ENCODE measurements at regions not wholly inside any gene's neighbourhood (a gene's known extent, or its start where the extent isn't known, plus 50 kb on each side); places are given as distances from the start of the nearest gene placed in this dataset.
"Not testable (repeated sequence)": the region's sequence is repeated elsewhere in the genome, so short reads cannot be mapped to it uniquely, and the experiment has no call there.

- Histone ChIP-seq H3K9me3 (ENCODE audit: severe bottlenecking) (no peaks in the 10 kb centered on the region), H3K4me3 (ENCODE audit: severe bottlenecking) (no peak overlapping the region), H3K4me1 (ENCODE audit: insufficient read depth, poor library complexity, severe bottlenecking) (no peaks in the 10 kb centered on the region), H3K36me3 (ENCODE audit: low read depth) (no peaks in the 10 kb centered on the region), H3K27ac (ENCODE audit: poor library complexity, severe bottlenecking) (no peak overlapping the region), H3K27me3 (ENCODE audit: insufficient read depth, poor library complexity, severe bottlenecking) (peaks cover 16% of the 10 kb centered on the region)
- no peak for ATAC-seq (ENCODE audit: low read depth)
- DNase-seq (ENCODE audit: low spot score), result no peak
- TF ChIP-seq CTCF (IDR thresholded peaks at IDR 0.05; ENCODE audit: poor library complexity, severe bottlenecking), result no peak
These were observed 876.0 kb downstream of the RPS29 start for GRCh38 chr14:48710133-48710532.

- no peak for ATAC-seq (ENCODE audit: low read depth)
- DNase-seq (ENCODE audit: low spot score), result no peak
- no peaks in the 10 kb centered on the region for H3K4me1 ChIP-seq (ENCODE audit: insufficient read depth, poor library complexity, severe bottlenecking)
- no peak overlapping the region for H3K27ac ChIP-seq (ENCODE audit: poor library complexity, severe bottlenecking)
- no peaks in the 10 kb centered on the region for H3K36me3 ChIP-seq (ENCODE audit: low read depth)
- TF ChIP-seq CTCF (IDR thresholded peaks at IDR 0.05; ENCODE audit: poor library complexity, severe bottlenecking), result no peak
- peaks cover 14% of the 10 kb centered on the region for H3K27me3 ChIP-seq (ENCODE audit: insufficient read depth, poor library complexity, severe bottlenecking)
- H3K9me3 ChIP-seq (ENCODE audit: severe bottlenecking), result no peaks in the 10 kb centered on the region
- no peak overlapping the region for H3K4me3 ChIP-seq (ENCODE audit: severe bottlenecking)
These were observed 876.8 kb downstream of the RPS29 start for GRCh38 chr14:48709277-48709785.

- ATAC-seq (ENCODE audit: low read depth) (no peak), DNase-seq (ENCODE audit: low spot score) (no peak)
- H3K36me3 ChIP-seq (ENCODE audit: low read depth), result no peaks in the 10 kb centered on the region
- H3K9me3 ChIP-seq (ENCODE audit: severe bottlenecking), result no peaks in the 10 kb centered on the region
- no peaks in the 10 kb centered on the region for H3K27me3 ChIP-seq (ENCODE audit: insufficient read depth, poor library complexity, severe bottlenecking)
- no peak overlapping the region for H3K27ac ChIP-seq (ENCODE audit: poor library complexity, severe bottlenecking)
- TF ChIP-seq CTCF (IDR thresholded peaks at IDR 0.05; ENCODE audit: poor library complexity, severe bottlenecking), result no peak
- H3K4me3 ChIP-seq (ENCODE audit: severe bottlenecking), result no peak overlapping the region
- H3K4me1 ChIP-seq (ENCODE audit: insufficient read depth, poor library complexity, severe bottlenecking), result no peaks in the 10 kb centered on the region
These were observed 881.5 kb downstream of the RPS29 start for GRCh38 chr14:48704639-48705038.

GRCh38 chr14:48703728-48704467, 882.3 kb downstream of the RPS29 start:
- DNase-seq (ENCODE audit: low spot score), result no peak
- H3K27me3 ChIP-seq (ENCODE audit: insufficient read depth, poor library complexity, severe bottlenecking), result no peaks in the 10 kb centered on the region
- no peak overlapping the region for H3K27ac ChIP-seq (ENCODE audit: poor library complexity, severe bottlenecking)
- no peaks in the 10 kb centered on the region for H3K4me1 ChIP-seq (ENCODE audit: insufficient read depth, poor library complexity, severe bottlenecking)
- no peak overlapping the region for H3K4me3 ChIP-seq (ENCODE audit: severe bottlenecking)
- TF ChIP-seq CTCF (IDR thresholded peaks at IDR 0.05; ENCODE audit: poor library complexity, severe bottlenecking), result no peak
- no peaks in the 10 kb centered on the region for H3K9me3 ChIP-seq (ENCODE audit: severe bottlenecking)
- no peaks in the 10 kb centered on the region for H3K36me3 ChIP-seq (ENCODE audit: low read depth)
- ATAC-seq (ENCODE audit: low read depth), result no peak

GRCh38 chr14:48697362-48697761, 888.8 kb downstream of the RPS29 start:
- DNase-seq (ENCODE audit: low spot score); ATAC-seq (ENCODE audit: low read depth); H3K36me3 ChIP-seq (ENCODE audit: low read depth); H3K27ac ChIP-seq (ENCODE audit: poor library complexity, severe bottlenecking); H3K4me1 ChIP-seq (ENCODE audit: insufficient read depth, poor library complexity, severe bottlenecking); H3K9me3 ChIP-seq (ENCODE audit: severe bottlenecking); H3K4me3 ChIP-seq (ENCODE audit: severe bottlenecking): not testable (repeated sequence)
- peaks cover 12% of the 10 kb centered on the region for H3K27me3 ChIP-seq (ENCODE audit: insufficient read depth, poor library complexity, severe bottlenecking)

All from RWPE2 (cell line).